GM21619 (cell line): ENCODE measurements at regions not wholly inside any gene's neighbourhood (a gene's known extent, or its start where the extent isn't known, plus 50 kb on each side); places are given as distances from the start of the nearest gene placed in this dataset.
"Not testable (repeated sequence)": the region's sequence is repeated elsewhere in the genome, so short reads cannot be mapped to it uniquely, and the experiment has no call there.

ENCODE experiments used
- ATAC-seq: cut with Tn5 transposase; IDR thresholded peaks from one replicate; pipeline ENCODE4 v1.9.1; 2021; ENCODE audit not compliant: unreplicated experiment

DNA sequence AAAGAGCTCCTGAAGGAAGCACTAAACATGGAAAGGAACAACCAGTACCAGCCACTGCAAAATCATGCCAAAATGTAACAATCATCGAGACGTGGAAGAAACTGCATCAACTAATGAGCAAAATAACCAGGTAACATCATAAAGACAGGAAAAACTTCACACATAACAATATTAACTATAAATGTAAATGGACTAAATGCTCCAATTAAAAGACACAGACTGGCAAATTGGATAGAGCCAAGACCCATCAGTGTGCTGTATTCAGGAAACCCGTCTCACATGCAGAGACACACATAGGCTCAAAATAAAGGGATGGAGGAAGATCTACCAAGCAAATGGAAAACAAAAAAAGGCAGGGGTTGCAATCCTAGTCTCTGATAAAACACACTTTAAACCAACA lies 83.9 kb upstream of the TSLP start:
- ATAC-seq = not testable (repeated sequence)

DNA sequence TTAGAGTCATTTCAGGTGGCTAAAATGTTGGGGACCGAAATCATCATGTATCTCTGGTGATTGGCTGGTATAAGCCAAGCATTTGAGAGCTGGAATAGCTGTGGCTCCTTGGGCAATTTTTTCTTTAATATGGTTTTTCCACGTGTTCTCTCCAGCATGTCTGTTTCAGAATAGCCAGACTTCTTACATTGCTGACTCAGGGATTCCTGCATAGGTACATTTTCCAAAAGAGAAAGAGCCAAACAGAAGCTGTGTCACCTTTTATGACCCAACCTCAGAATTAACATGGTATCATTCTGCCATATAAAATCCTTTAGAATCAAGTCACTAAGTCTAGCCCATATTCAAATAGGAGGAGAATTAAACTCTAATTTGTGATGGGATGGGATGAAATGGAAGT lies 74.8 kb upstream of the TSLP start:
- no peak for ATAC-seq

DNA sequence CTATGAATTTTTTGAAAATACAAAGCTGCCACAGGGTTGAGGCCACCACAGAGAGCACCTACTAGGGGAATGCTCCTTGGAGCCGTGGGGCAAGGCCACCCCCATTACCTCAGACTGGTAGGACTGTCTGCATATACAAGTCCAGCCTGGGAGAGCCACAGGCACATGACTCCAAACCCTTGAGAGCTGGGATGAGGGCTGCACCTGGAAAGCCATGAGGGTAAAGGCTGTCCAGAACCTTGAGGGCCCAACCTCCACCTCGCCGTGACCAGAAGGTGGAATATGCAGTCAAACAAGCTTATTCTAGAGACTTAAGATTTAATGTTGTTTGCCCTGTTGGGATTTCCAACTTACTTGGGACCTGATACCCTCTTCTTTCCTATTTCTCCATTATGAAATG lies 69.5 kb upstream of the TSLP start:
- no peak for ATAC-seq

DNA sequence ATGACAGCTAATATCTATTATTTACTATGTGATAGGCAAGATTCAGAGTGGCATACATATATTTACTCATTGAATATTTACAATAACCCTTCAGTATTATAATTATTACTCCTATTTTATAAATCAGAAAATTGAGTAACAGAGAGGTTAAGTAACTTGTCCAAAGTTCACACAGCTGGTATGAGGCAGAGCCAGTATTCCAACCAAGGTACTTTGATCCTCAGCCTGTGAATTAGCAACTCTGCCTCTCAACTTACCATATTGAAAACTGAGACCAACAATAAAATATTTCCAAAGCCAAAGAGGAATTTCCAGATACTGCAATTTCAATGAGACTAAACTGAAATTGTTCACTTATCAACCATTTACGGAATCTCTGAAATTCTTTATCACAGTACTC lies 67.9 kb upstream of the TSLP start:
- no peak for ATAC-seq

DNA sequence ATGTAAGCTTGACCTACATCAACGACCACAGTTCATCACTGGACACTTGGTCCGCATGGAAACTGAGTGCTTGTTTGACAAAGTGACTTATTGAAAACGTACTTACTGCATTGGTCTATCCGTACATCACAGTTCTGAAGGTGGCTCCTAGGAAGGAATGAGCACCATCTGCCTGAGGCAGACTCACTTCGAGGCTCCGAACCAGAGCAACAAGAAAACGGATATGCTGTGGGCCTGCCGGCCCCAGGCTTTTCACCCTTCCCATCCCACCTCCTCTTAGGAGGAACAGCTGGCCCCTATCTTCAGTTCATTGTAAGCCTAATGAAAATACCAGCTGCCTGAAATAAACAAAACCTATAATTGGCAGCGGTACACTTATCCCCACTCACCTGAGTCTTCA lies 67.2 kb upstream of the TSLP start:
- ATAC-seq = no peak

DNA sequence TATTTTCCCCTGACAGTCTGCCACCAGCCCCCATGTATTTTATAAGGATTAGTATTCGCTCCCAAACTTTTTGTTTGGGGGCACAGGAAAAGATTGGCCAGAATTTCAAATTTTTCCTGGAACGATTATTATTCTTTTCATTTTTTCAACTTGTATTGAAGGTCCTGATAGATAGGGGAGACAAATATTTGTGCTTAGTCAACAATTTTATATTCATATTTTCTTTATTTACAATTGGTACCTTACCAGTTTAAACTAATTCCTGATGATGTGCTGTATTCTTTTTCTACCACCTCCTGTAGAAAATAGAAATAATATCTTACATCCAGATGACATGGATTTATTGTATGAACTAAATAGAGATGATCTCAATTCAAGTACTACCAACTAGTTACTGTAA lies 60.7 kb upstream of the TSLP start:
- no peak for ATAC-seq

DNA sequence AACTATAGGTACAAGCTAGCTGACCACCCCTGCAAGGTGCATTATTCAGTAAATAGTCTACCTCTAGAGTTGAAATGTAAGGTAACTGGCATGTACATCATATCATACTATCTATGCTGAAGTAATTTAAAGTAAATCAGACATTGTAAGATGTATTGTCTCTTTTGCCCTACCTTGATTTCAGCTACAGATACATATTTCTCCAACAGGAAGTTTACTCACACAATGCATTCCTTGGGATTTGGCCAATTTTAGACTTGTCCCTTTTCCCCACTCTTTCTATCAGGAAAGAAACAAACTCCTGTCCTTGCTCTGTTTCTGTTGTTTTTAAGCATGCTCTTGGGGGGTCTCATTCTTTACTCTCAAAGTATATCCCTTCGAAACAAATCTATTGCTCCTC lies 58.5 kb upstream of the TSLP start:
- ATAC-seq = no peak

DNA sequence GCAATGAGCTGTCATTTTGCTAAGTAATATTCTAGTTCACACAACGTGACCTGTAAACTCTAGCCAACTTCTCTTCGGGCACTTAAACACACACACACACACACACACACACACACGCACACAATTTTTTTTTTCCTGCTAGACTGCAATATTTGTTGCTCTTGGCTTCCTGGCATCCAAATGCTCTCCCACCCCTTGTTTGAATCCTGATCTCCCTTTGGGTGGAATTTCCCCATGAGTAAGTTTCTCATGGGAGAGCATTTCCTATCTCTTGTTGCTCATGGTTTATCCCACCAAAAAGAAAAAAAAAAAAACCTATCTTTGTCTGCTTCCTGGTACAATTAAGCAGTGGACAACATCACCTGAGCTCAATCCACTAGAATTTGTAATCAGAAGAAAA lies 54.7 kb upstream of the TSLP start:
- no peak for ATAC-seq

DNA sequence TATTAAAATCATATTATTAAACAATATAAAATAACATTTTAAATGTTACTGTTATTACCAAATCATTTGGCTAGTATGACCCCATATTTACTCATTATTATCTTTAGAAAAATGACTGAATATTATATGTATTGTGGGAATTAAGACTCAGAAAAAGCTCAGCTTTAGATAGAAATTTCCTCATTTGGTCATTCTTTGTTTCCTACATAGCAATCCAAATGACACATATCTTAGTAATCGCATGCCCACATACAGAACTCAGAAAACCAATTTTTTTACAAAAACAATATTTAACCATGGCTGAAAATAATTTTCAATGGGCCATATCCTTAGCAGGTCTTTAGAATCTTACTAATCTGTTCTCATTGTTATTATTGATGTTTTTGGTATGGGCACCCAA lies 53.8 kb upstream of the TSLP start:
- ATAC-seq = no peak
